HEK293 (cell line): ENCODE measurements at regions not wholly inside any gene's neighbourhood (a gene's known extent, or its start where the extent isn't known, plus 50 kb on each side); places are given as distances from the start of the nearest gene placed in this dataset.

Experiments used
- CTCF ChIA-PET: fragments of 350-600 bp; formaldehyde crosslinking; extraction: SDS; loops from one replicate; lab custom pipeline; 2021; ENCODE audit warnings: antibody characterized with exemption; lab: Yijun Ruan, JAX
- POLR2A ChIA-PET: fragments of 300-600 bp; formaldehyde crosslinking; extraction: SDS; loops from one replicate; lab custom pipeline; 2020; ENCODE audit warnings: antibody characterized with exemption, inconsistent platforms; lab: Yijun Ruan, JAX
- H3K27ac ChIP-seq: fragments of 200-500 bp; sonication (Bioruptor generic); 2 replicates; pipeline ENCODE4 v1.5.1; 2014; ENCODE audit warnings: low read depth, low read length, control low read depth, inconsistent platforms; ENCODE audit errors: extremely low read depth
- H3K36me3 ChIP-seq, 2 experiments: fragments of 200-500 bp in 1 of 2; sonication (Bioruptor generic) in 1 of 2; 1 replicate in 1 of 2; 2 replicates in 1 of 2; pipeline ENCODE4 v1.5.1; 2014 to 2017; ENCODE audit warnings: inconsistent platforms in 2 of 2, low read length in 2 of 2; ENCODE audit not compliant: control insufficient read depth in 2 of 2, insufficient read depth in 1 of 2
- H3K4me1 ChIP-seq: fragments of 200-500 bp; sonication (Bioruptor generic); 2 replicates; pipeline ENCODE4 v1.5.1; 2014; ENCODE audit warnings: mild to moderate bottlenecking, low read length, inconsistent platforms; ENCODE audit not compliant: control insufficient read depth, insufficient read depth
- H3K4me3 ChIP-seq: 2 replicates; pipeline ENCODE4 v1.5.1; 2011; ENCODE audit warnings: low read depth, mild to moderate bottlenecking, control low read depth, low read length, moderate library complexity
- H3K9me3 ChIP-seq: fragments of 200-500 bp; sonication (Bioruptor generic); 2 replicates; pipeline ENCODE4 v1.5.1; 2014; ENCODE audit warnings: low read depth, low read length, inconsistent platforms; ENCODE audit not compliant: control insufficient read depth, insufficient read depth
- CTCF ChIP-seq: fragments of 450-650 bp; formaldehyde crosslinking; IDR thresholded peaks from 2 replicates; pipeline ENCODE4 v1.5.1; 2016; ENCODE audit warnings: missing biosample characterization, missing genetic modification characterization
- PRDM2 ChIP-seq: fragments of 450-650 bp; formaldehyde crosslinking; IDR thresholded peaks from 2 replicates; pipeline ENCODE4 v1.5.1; 2016; ENCODE audit warnings: missing biosample characterization, missing genetic modification characterization, borderline replicate concordance
- YY2 ChIP-seq: fragments of 450-650 bp; formaldehyde crosslinking; IDR thresholded peaks from 2 replicates; pipeline ENCODE4 v1.5.1; 2016; ENCODE audit warnings: missing biosample characterization, missing genetic modification characterization
- ZBTB49 ChIP-seq: fragments of 450-650 bp; formaldehyde crosslinking; IDR thresholded peaks from 2 replicates; pipeline ENCODE4 v1.5.1; 2016; ENCODE audit warnings: missing biosample characterization, missing genetic modification characterization, low read depth
- ZFP3 ChIP-seq: fragments of 450-650 bp; formaldehyde crosslinking; IDR thresholded peaks from 2 replicates; pipeline ENCODE4 v1.5.1; 2016; ENCODE audit warnings: low read depth, missing biosample characterization, missing genetic modification characterization
- ZNF157 ChIP-seq: fragments of 450-650 bp; formaldehyde crosslinking; IDR thresholded peaks from 2 replicates; pipeline ENCODE4 v1.5.1; 2016; ENCODE audit warnings: missing biosample characterization, missing genetic modification characterization
- ZNF2 ChIP-seq: fragments of 450-650 bp; formaldehyde crosslinking; IDR thresholded peaks from 2 replicates; pipeline ENCODE4 v1.5.1; 2016; ENCODE audit warnings: missing biosample characterization, missing genetic modification characterization
- ZNF221 ChIP-seq: fragments of 450-650 bp; formaldehyde crosslinking; IDR thresholded peaks from 2 replicates; pipeline ENCODE4 v1.5.1; 2017; ENCODE audit warnings: missing biosample characterization, missing genetic modification characterization, borderline replicate concordance
- ZNF280C ChIP-seq: fragments of 450-650 bp; formaldehyde crosslinking; IDR thresholded peaks from 2 replicates; pipeline ENCODE4 v1.5.1; 2016; ENCODE audit warnings: missing biosample characterization, missing genetic modification characterization
- ZNF335 ChIP-seq: fragments of 450-650 bp; formaldehyde crosslinking; conservative IDR thresholded peaks from 2 replicates; pipeline ENCODE4 v1.5.1; 2016; ENCODE audit warnings: missing biosample characterization, missing genetic modification characterization
- ZNF366 ChIP-seq: fragments of 450-650 bp; formaldehyde crosslinking; conservative IDR thresholded peaks from 2 replicates; pipeline ENCODE4 v1.5.1; 2016; ENCODE audit warnings: missing biosample characterization, missing genetic modification characterization
- ZNF488 ChIP-seq: fragments of 450-650 bp; formaldehyde crosslinking; IDR thresholded peaks from 2 replicates; pipeline ENCODE4 v1.5.1; 2016; ENCODE audit warnings: missing biosample characterization, missing genetic modification characterization
- ZNF501 ChIP-seq: fragments of 450-650 bp; formaldehyde crosslinking; IDR thresholded peaks from 2 replicates; pipeline ENCODE4 v1.5.1; 2016; ENCODE audit warnings: missing biosample characterization, missing genetic modification characterization
- ZNF558 ChIP-seq: fragments of 450-650 bp; formaldehyde crosslinking; IDR thresholded peaks from 2 replicates; pipeline ENCODE4 v1.5.1; 2016; ENCODE audit warnings: missing biosample characterization, missing genetic modification characterization
- ZNF600 ChIP-seq: fragments of 450-650 bp; formaldehyde crosslinking; IDR thresholded peaks from 2 replicates; pipeline ENCODE4 v1.5.1; 2016; ENCODE audit warnings: missing biosample characterization, missing genetic modification characterization
- ZNF624 ChIP-seq: fragments of 450-650 bp; formaldehyde crosslinking; IDR thresholded peaks from 2 replicates; pipeline ENCODE4 v1.5.1; 2017; ENCODE audit warnings: missing biosample characterization, missing genetic modification characterization
- ZNF658 ChIP-seq: fragments of 450-650 bp; formaldehyde crosslinking; IDR thresholded peaks from 2 replicates; pipeline ENCODE4; 2016; ENCODE audit warnings: missing biosample characterization, missing genetic modification characterization
- ZNF792 ChIP-seq: fragments of 450-650 bp; formaldehyde crosslinking; IDR thresholded peaks from 2 replicates; pipeline ENCODE4 v1.5.1; 2016; ENCODE audit warnings: missing biosample characterization, missing genetic modification characterization
- ZSCAN4 ChIP-seq: fragments of 450-650 bp; formaldehyde crosslinking; IDR thresholded peaks from 2 replicates; pipeline ENCODE4 v1.5.1; 2017; ENCODE audit warnings: missing biosample characterization, missing genetic modification characterization

- Histone ChIP-seq H3K9me3 (no peaks in the 10 kb centered on the region), H3K4me3 (no peak overlapping the region), H3K36me3 (no peaks in the 10 kb centered on the region), H3K27ac (no peak overlapping the region), H3K4me1 (peaks cover 4% of the 10 kb centered on the region; the same call in 1 of the 2 replicates)
- ChIA-PET POLR2A (interaction anchor here (0.7 kb wide), 1 partner anchor 606 kb away, joined by 3 read pairs; no protein-coding TSS in a partner anchor), CTCF (interaction anchor here (0.6 kb wide), 1 partner anchor 178 kb away, joined by 3 read pairs; no protein-coding TSS in a partner anchor)
- TF ChIP-seq ZNF335 (no peak), ZNF280C (tag by site-specific recombination) (no peak), ZFP3 (tag by site-specific recombination) (no peak), ZNF488 (tag by site-specific recombination) (no peak), ZNF501 (no peak), ZNF157 (tag by site-specific recombination) (no peak), ZNF2 (tag by site-specific recombination) (no peak), YY2 (tag by site-specific recombination) (no peak), ZBTB49 (no peak), ZNF658 (tag by site-specific recombination) (no peak), PRDM2 (no peak), ZNF221 (tag by site-specific recombination) (no peak), ZNF624 (tag by site-specific recombination) (no peak), ZNF792 (tag by site-specific recombination) (no peak), ZNF600 (tag by site-specific recombination) (no peak), ZNF558 (tag by site-specific recombination) (no peak), ZSCAN4 (tag by site-specific recombination) (no peak), CTCF (tag by site-specific recombination) (no peak), ZNF366 (no peak)
Observed at GRCh38 chr11:116465056-116465455, 307.7 kb downstream of the BUD13 start.
